Activated CD8-positive, alpha-beta memory T cell treated with anti-CD3 and anti-CD28 coated beads, Interleukin-2, amount 50 U/mL, for 48 hours (primary cell): ENCODE measurements at regions not wholly inside any gene's neighbourhood (a gene's known extent, or its start where the extent isn't known, plus 50 kb on each side); places are given as distances from the start of the nearest gene placed in this dataset.

Experiments used
- DNase-seq: peaks from one replicate; pipeline ENCODE4 v3.0.0-alpha.2; 2020

- DNase-seq = no peak
Measured at GRCh38 chr12:19834592-19834991, 395.3 kb downstream of the AEBP2 start.

DNA sequence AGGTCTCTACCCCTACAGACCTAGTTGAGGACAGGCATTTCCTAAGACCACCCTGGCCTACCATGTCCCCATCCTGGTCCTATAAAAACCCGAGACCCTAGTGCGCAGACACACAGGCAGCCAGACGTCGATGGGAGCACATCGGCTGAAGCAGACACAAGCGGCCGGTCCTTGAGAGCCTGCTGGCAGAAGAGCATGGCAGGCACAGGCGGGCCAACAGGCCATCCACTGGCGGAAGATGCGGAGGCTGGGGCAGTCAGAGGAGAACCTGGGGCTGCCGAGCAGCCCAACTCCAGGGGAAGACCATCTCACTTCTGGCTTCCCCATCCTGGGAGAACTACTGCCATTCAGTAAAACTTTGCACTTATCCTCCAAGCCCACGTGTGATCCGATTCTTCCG, 396.8 kb downstream of the AEBP2 start:
- DNase-seq = no peak

DNA sequence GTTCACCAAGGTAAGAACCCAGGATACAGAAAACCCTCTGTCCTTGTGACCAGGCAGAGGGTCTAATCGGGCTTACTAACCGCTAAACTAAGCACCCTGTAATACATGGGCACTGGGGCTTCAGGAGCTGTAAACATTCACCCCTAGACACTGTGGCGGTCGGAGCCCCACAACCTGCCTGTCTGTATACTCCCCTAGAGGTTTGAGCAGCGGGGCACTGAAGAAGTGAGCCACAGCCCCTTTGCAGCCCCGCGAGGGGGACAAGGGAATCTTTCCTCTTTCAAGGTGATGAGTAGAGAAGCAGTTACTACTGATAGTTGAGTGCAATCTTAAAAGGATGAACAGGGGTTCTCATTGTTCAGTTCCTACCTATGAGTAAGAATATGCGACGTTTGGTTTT, 397.2 kb downstream of the AEBP2 start:
- no peak for DNase-seq

DNA sequence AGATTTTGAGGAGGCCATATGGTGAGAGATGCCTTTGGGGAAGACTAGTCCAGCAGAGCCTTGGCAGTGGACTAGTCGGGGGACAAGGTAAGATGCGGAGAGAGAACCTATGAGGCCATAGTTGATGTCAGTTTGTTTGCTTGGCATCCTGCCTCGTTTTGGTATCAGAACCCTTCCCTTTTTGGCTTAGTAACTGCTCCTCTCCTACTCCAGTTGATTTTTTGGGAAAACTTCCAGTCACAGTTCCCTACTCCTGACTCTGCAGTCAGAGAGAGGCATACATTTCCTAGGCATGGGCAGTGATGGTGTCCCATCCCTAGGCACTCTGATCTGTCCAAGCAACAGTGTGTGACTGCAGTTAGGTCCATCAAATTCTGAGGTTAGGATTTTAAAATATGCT, 398.3 kb downstream of the AEBP2 start:
- no peak for DNase-seq

DNA sequence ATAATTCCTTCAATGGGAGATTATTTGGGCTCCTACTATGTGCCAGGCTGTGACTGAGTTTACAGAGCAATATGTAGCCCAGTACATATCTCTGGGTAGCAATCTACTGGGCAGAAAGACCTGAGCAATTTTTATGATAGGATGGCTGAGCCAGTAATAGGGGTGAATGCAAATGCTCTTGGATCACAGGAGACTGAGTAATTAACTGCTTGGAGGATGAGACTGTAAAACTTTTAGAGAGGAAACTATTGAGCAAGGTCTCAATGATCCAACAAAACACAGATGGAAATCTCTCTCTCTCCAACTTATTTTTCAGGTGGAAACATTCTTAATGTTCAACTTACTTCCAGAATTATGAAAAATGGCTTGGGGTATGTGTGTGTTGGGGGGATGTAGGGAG, 402.2 kb downstream of the AEBP2 start:
- no peak for DNase-seq

GRCh38 chr12:19842116-19842515, 402.8 kb downstream of the AEBP2 start:
- DNase-seq = no peak

GRCh38 chr12:19844224-19844623, 404.9 kb downstream of the AEBP2 start:
- DNase-seq = no peak

DNA sequence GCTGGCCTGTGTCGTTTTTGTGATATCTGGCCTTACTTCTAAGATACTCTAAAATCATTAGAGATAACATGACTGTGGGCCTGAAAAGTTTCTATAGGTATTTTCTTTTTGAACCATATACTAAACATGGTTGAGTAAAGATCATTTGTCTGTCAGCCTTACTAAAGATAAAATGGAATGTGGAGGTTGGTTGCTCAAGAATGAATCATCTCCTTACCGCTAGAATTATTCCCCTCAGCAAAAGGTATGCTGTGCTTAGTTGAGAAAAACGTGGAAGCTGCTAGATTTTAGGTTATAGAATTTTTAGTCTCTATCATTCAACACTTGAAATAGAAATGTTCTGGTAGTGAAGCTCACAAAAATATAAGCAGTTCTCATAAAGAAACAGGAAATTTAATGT, 407.3 kb downstream of the AEBP2 start:
- DNase-seq = no peak

GRCh38 chr12:19847294-19848059, 408.2 kb downstream of the AEBP2 start:
- DNase-seq = no peak

- no peak for DNase-seq
Measured at GRCh38 chr12:19848421-19848820, 409.1 kb downstream of the AEBP2 start.

DNA sequence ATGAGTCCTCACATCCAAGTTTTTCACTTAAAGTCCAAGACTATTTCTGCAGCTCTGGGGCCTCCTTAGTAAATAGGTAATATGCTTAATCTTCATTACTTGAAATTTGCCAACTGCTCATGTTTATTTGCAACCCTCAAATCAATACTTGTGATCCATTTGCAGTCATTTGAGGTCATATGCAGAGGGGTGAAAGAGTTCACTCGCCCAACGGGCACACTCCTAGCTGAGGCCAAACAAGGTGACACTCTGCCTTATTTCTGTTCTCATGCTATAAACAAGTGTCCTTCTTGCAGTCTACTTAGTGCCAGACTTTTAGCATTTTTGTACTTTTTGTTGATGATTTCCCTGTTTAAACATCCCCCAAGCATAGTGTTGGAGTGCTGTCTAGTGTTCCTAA, 409.9 kb downstream of the AEBP2 start:
- DNase-seq = no peak

GRCh38 chr12:19850346-19851065, 411.2 kb downstream of the AEBP2 start:
- no peak for DNase-seq

GRCh38 chr12:19852100-19852855, 413.0 kb downstream of the AEBP2 start:
- no peak for DNase-seq

- no peak for DNase-seq
Measured at GRCh38 chr12:19855851-19856250, 416.6 kb downstream of the AEBP2 start.

GRCh38 chr12:19856389-19856788, 417.1 kb downstream of the AEBP2 start:
- DNase-seq = no peak

- DNase-seq = no peak
Measured at GRCh38 chr12:19857204-19857603, 417.9 kb downstream of the AEBP2 start.

DNA sequence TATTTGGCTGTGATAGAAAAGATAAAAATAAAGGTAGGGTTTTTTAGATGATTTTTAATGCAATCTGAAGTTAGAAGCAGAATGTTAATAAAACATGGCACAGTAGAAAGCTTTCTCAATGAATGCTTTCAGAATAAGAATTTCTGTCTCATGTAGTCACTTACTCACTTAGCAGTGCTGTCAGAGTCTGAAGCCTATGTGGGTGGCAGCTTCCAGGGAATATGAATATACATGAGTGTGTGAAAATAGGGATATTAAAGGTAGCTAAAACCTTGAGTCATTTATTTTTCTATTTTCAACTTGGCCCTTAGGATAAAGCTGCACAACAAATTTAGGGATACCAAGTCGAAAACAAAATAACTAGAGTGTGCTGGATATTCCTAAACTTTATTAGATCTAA, 427.9 kb downstream of the AEBP2 start:
- DNase-seq = no peak

DNA sequence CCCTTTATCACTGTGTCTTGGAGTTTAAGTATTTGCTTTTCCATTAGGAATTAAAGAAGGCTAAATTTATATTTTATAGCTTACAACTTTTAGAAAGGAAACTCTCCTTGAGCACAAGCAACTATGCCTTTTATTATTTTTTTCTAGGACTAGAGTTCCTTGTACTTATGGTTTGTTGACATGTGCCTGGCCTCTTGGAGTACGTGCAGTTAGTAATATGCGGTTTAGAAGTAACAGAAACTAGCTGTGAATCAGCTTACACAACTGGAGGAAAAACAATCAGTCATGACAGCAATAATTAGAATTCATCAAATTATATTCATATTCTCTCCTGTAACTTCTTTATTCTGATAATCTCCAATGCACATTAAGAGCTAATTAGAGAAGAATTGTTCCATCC, 428.7 kb downstream of the AEBP2 start:
- DNase-seq = no peak

DNA sequence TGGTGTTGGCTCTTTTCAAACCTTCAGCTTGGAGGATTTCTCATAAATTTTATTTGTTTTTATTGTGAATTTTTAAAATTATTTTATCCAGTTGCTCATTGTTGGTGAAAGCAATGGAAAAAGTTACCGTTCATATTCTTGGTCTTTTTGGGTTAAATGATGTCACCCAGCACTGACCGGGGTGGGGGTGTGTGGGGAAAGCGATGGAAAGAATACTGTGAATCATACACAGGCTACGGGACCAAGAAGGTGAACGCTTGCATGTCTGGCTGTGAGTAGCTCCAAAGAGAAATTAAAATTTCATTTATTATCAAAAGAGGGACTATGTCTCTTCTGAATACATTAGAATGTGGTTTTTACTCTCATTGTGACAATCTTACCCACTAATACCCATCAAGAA, 430.1 kb downstream of the AEBP2 start:
- DNase-seq = no peak

DNA sequence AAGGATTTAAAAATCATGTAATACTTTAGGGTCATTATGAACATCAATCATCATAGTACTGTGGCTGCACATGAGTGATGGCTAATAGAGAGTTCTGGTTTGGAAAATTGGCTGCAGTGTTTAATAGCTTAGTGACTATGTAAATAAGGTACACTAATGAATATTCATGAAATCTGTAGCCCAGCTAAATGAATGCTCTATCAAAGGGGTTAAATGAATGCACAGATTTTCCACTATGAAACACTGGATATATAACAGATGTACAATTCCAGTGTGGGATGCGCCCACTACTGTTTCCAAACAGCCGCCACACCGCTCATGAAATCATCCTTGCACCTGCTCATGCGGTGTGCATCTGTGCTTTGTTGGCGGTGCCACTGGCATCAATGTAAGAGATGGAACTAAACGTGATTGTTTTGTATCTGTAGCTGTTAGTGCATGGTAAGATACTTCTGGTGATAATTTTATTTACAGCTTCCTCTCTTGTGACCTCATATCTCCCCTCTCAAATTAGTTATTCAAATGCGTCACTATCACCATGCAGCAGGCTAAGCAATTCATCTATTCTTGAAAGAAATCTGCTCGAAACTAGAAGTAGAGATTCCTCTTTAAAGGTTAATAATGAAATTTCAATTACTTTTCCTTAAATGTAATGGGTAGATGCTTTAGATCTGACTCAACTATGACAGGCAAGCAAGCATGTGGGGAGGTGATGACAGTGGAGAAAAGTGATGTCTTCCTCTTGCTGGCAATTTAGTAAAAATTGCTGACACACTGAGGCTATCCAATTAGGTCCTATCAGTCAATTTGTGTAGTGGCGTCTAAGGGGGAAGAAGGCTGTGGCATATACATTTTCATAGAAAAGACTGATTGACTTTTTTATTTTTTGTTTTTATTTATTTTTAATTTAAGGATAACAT, 433.6 kb downstream of the AEBP2 start:
- DNase-seq = no peak

GRCh38 chr12:19880076-19880475, 440.8 kb downstream of the AEBP2 start:
- DNase-seq = no peak

DNA sequence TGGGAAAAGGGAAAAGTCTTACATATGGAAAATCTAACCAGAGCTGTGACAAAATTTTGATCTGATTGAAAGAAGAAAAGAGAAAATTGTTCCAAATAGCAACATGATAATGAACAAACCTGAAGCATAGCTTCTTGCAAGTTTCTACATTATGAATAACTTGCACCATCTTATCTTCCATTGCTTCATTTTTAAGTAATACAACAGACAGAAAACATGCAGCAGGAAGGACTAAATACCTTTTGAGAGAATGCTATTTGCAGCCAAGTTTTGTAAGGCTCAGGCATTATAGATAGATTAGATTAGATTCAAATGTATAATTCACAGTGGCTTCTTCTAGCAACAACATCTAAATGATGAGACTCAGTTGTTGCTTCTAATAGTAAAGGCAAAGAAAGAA, 441.4 kb downstream of the AEBP2 start:
- DNase-seq = no peak

- DNase-seq = no peak
Measured at GRCh38 chr12:19882346-19882745, 443.1 kb downstream of the AEBP2 start.
